Aorta (tissue), 5 donors: ENCODE measurements at regions not wholly inside any gene's neighbourhood (a gene's known extent, or its start where the extent isn't known, plus 50 kb on each side); places are given as distances from the start of the nearest gene placed in this dataset.

Source experiments
- ATAC-seq: fragments of 200-7000 bp; cut with Tn5 transposase; one replicate; pipeline ENCODE4 v1.9.1; 2022; ENCODE audit warnings: moderate library complexity; ENCODE audit not compliant: low FRiP score
- DNase-seq, 2 donors: peaks; one replicate each; pipeline ENCODE4 v3.0.0-alpha.2; 2020
- H3K27ac ChIP-seq, 2 donors: one replicate each; pipeline ENCODE4 v1.5.1; 2013; ENCODE audit warnings: low read length in 2 of 2, mild to moderate bottlenecking in 2 of 2, moderate library complexity in 2 of 2, control low read depth in 1 of 2, inconsistent platforms in 1 of 2, low read depth in 1 of 2
- H3K27me3 ChIP-seq, 2 donors: one replicate each; pipeline ENCODE4 v1.6.1; 2013; ENCODE audit warnings: control low read depth in 1 of 2, low read length in 1 of 2, mild to moderate bottlenecking in 1 of 2, moderate library complexity in 1 of 2; ENCODE audit not compliant: insufficient read depth in 2 of 2, control insufficient read depth in 1 of 2
- H3K36me3 ChIP-seq, 2 donors: one replicate each; pipeline ENCODE4 v1.6.1; 2013; ENCODE audit warnings: control low read depth in 1 of 2, low read length in 1 of 2, mild to moderate bottlenecking in 1 of 2; ENCODE audit not compliant: insufficient read depth in 2 of 2, control insufficient read depth in 1 of 2
- H3K4me1 ChIP-seq, 2 donors: one replicate each; pipeline ENCODE4 v1.6.1; 2013; ENCODE audit warnings: low read length in 2 of 2, control low read depth in 1 of 2, mild to moderate bottlenecking in 1 of 2, moderate library complexity in 1 of 2; ENCODE audit not compliant: insufficient read depth in 2 of 2, control insufficient read depth in 1 of 2
- H3K4me3 ChIP-seq, 2 donors: one replicate each; pipeline ENCODE4 v1.5.1; 2013; ENCODE audit warnings: low read length in 2 of 2, control low read depth in 1 of 2, mild to moderate bottlenecking in 1 of 2
- H3K9me3 ChIP-seq: one replicate; pipeline ENCODE4 v1.6.1; 2013; ENCODE audit warnings: mild to moderate bottlenecking, low read length; ENCODE audit not compliant: control insufficient read depth
- WGBS, 2 donors: extraction: QIAGEN DNeasy Blood & Tissue Kit; methylation state at CpG; one replicate each; pipeline ENCODE4 v1.1.7; 2013; 5-methylcytosine and 5-hydroxymethylcytosine counted together
- intact Hi-C, 2 donors: fragments of 100-400 bp; cut with DNase I; formaldehyde crosslinking; loops; one replicate each; pipeline versions ENCODE4 v1.14.2 to v1.15.0; 2022
- donor health status: healthy with polysubstance abuse.
- donor health status: Bipolar disorder and iron deficiency.
- donor health status: DM: no; HTN: no; CAD: no.
- donor health status: DM: no; HTN: no; CAD: no.
- donor health status: DM: yes; HTN: yes; CAD: no.

DNA sequence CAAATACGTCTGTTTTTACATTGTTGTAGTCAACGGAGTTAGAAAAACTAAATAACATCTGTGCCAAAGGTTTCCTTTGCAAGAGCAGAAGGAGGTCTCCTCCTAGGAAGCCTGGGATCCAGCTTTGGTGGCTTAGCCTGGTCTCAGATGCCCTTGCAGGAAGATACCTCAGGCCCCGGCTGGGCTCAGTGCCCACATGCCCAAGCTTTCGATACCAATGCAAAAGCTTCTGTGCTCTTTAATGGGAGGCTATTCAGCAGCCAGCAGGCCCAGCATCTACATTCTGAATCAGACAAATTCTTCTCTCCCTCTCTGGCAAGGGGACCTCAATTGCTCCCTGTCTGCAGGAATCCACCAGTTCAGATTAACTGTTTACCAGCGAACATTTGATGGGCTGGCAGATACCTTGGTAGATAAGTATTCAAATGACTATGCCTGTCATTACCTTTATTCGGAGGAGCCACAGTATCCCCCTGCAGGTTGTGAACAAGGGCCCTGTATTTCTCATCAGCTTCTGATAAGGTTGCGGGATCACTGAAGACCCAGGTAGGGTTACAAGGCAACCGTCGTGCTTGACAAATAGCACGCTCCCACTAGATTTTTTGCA lies 180.1 kb upstream of the KBTBD8 start:
- ATAC-seq (no peak), DNase-seq (no peak)
- no peak overlapping the region for H3K4me3 ChIP-seq
- H3K27me3 ChIP-seq, result no peaks in the 10 kb centered on the region
- intact Hi-C loops, result loop anchor here (2.0 to 10.0 kb wide), 6 partner anchors 313 to 566 kb away; partner anchors contain the start of gene LRIG1 (in 2 of the 2)
- H3K9me3 ChIP-seq, result no peaks in the 10 kb centered on the region
- WGBS, 2 donors, result 83 to 88% methylated on average over 10 of the region's 10 CpGs
- no peaks in the 10 kb centered on the region for H3K36me3 ChIP-seq
- H3K27ac ChIP-seq, result no peak overlapping the region
- H3K4me1 ChIP-seq, result peaks cover 2% of the 10 kb centered on the region in 2 donors

GRCh38 chr3:66819993-66820501 lies 178.1 kb upstream of the KBTBD8 start:
- DNase-seq (no peak), ATAC-seq (no peak)
- H3K9me3 ChIP-seq, result no peaks in the 10 kb centered on the region
- H3K36me3 ChIP-seq, result no peaks in the 10 kb centered on the region
- 84 to 92% methylated on average over 3 of the region's 3 CpGs for WGBS, 2 donors
- no peak overlapping the region for H3K27ac ChIP-seq
- intact Hi-C loops, result loop anchor here (5.0 to 10.0 kb wide), 5 partner anchors 315 to 568 kb away; partner anchors contain the start of gene LRIG1 (in 2 of the 2)
- no peaks in the 10 kb centered on the region for H3K27me3 ChIP-seq
- H3K4me3 ChIP-seq, result no peak overlapping the region
- H3K4me1 ChIP-seq, result peaks cover 2% of the 10 kb centered on the region in 2 donors

DNA sequence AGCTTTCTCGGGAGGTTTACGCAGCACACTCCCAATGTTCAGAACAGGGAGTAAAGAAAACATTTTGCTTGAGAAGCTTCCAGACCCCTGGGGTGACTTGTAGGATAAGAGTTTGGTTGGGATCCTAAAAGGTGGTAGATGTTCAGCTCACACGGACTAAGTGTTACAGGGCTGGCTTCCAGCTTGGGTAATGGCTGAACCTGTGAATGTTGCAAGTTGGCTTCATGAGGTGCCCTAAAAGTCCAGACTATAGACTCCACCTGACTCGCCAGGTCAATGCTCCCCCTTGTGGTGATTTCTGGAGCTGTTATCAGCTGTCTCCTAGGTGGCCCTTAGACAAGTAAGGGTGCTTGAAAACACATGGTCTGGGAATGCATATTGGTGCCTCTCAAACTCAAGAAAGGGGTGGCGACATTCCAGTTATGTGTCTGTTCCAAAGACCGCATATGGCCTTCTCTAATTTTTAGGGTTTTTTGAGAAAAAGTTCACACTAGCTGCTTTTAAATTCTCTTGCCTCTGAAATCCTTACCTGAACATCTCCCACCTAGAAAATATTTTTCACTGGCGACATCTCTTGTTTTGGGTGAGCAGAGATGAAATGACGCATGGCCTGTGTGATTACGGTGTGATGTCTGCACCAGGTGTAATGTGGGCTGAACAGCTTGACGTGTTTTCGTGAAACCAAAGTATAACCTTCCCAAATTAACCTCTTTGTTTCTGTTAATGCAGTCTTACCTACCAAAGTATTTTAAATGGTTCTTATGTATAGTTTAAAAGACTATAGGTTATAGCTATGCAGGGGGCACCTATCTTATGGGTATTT lies 175.7 kb upstream of the KBTBD8 start:
- H3K36me3 ChIP-seq, result no peaks in the 10 kb centered on the region
- no peak overlapping the region for H3K4me3 ChIP-seq
- peak in 1 of 2 donors; percentile 76 for DNase-seq
- intact Hi-C loops, result loop anchor here in 1 of 2 donors (5.0 kb wide), 1 partner anchor 545 kb away; no protein-coding TSS in a partner anchor
- peaks cover 0 to 2% of the 10 kb centered on the region in 2 donors for H3K4me1 ChIP-seq
- H3K27me3 ChIP-seq, result no peaks in the 10 kb centered on the region
- no peaks in the 10 kb centered on the region for H3K9me3 ChIP-seq
- ATAC-seq, result peak; percentile 75
- 62 to 64% methylated on average over 11 of the region's 11 CpGs for WGBS, 2 donors
- no peak overlapping the region for H3K27ac ChIP-seq

DNA sequence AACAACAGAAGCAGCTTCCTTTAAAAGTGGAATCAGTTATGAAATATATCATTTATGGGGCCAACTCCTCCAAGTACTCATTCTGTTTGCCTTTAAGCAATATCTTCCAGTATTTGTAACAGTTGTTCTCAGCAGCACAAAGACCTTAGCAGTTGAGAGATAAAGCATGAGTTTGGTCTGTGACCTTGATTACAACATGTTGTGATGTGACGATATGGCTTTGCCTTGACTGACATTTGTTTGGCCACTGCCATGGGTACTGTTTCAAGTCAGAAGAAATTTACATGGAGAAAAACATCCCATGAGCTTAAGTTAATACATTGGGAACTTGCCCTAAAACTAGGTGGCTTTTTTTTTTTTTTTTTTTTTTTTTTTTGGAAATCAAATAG lies 175.1 kb upstream of the KBTBD8 start:
- Histone ChIP-seq H3K27me3 (no peaks in the 10 kb centered on the region), H3K27ac (no peak overlapping the region), H3K4me3 (no peak overlapping the region), H3K4me1 (peaks cover 0 to 2% of the 10 kb centered on the region in 2 donors), H3K9me3 (no peaks in the 10 kb centered on the region), H3K36me3 (no peaks in the 10 kb centered on the region)
- ATAC-seq, result no peak
- intact Hi-C loops, result loop anchor here in 1 of 2 donors (5.0 kb wide), 1 partner anchor 546 kb away; no protein-coding TSS in a partner anchor
- no peak for DNase-seq
- WGBS, 2 donors, result 76 to 82% methylated on average over 1 of the region's 1 CpG

GRCh38 chr3:66823532-66823931 lies 174.6 kb upstream of the KBTBD8 start:
- ATAC-seq, result no peak
- intact Hi-C loops, result loop anchor here in 1 of 2 donors (5.0 kb wide), 1 partner anchor 546 kb away; no protein-coding TSS in a partner anchor

DNA sequence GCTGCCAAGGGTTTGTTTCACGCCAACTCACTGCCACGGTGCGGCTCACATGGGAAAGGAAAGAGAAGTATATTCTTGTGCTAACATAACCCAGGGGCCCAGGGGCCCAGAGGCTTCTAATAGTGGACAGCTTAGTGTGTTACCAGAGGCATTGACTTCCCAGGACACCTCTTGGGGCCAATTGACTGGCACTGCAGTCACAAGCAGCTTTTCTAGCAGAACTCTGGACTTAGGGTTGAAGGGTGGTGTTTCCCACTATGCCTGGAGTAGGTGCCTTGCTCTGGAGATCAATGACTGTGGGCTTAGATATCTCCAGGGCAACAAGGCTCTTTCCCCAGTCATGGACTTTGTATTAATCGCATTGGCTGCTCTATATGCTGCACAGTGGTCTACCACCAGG lies 172.7 kb upstream of the KBTBD8 start:
- no peak overlapping the region for H3K4me3 ChIP-seq
- intact Hi-C loops, result no loop called here
- ATAC-seq (no peak), DNase-seq (no peak)
- H3K27ac ChIP-seq, result no peak overlapping the region
- 84 to 89% methylated on average over 4 of the region's 4 CpGs for WGBS, 2 donors
- no peaks in the 10 kb centered on the region for H3K36me3 ChIP-seq
- no peaks in the 10 kb centered on the region for H3K9me3 ChIP-seq
- H3K4me1 ChIP-seq, result peaks cover 0 to 2% of the 10 kb centered on the region in 2 donors
- H3K27me3 ChIP-seq, result no peaks in the 10 kb centered on the region

More at GRCh38 chr3:66823532-66823931, 174.6 kb upstream of the KBTBD8 start:
- no peaks in the 10 kb centered on the region for H3K36me3 ChIP-seq
- H3K9me3 ChIP-seq, result no peaks in the 10 kb centered on the region
- H3K27me3 ChIP-seq, result no peaks in the 10 kb centered on the region
- H3K4me3 ChIP-seq, result no peak overlapping the region
- WGBS, 2 donors, result 89 to 91% methylated on average over 7 of the region's 7 CpGs
- no peak overlapping the region for H3K27ac ChIP-seq
- peaks cover 0 to 2% of the 10 kb centered on the region in 2 donors for H3K4me1 ChIP-seq
- DNase-seq, result no peak

DNA sequence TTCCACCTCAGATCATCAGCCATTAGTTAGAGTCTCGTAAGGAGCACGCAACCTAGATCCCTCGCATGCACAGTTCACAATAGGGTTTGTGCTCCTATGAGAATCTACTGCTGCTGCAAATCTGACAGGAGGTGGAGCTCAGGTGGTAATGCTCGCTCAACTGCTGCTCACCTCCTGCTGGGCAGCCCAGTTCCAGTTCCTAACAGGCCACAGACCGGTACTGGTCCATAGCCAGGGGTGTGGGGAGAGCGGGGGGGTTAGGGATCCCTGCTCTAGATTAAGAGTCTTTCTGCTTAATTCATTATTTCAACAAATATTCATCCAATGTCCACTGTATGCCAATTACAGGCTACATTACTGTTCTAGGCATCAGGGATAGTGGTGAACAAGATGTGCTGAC lies 170.4 kb upstream of the KBTBD8 start:
- no peak overlapping the region for H3K4me3 ChIP-seq
- DNase-seq (no peak), ATAC-seq (no peak)
- H3K9me3 ChIP-seq, result no peaks in the 10 kb centered on the region
- no peaks in the 10 kb centered on the region for H3K4me1 ChIP-seq
- WGBS, 2 donors, result 95 to 97% methylated on average over 6 of the region's 6 CpGs
- H3K27me3 ChIP-seq, result no peaks in the 10 kb centered on the region
- H3K27ac ChIP-seq, result no peak overlapping the region
- no peaks in the 10 kb centered on the region for H3K36me3 ChIP-seq
- intact Hi-C loops, result no loop called here

GRCh38 chr3:66828303-66828702 lies 169.8 kb upstream of the KBTBD8 start:
- intact Hi-C loops, result no loop called here

More at GRCh38 chr3:66828303-66828702, 169.8 kb upstream of the KBTBD8 start:
- Histone ChIP-seq H3K4me1 (no peaks in the 10 kb centered on the region), H3K4me3 (no peak overlapping the region), H3K36me3 (no peaks in the 10 kb centered on the region), H3K9me3 (no peaks in the 10 kb centered on the region), H3K27ac (no peak overlapping the region), H3K27me3 (no peaks in the 10 kb centered on the region)
- no peak for DNase-seq
- ATAC-seq, result no peak
- WGBS, 2 donors, result 76 to 86% methylated on average over 1 of the region's 1 CpG
